ENCODE measurements at regions not wholly inside any gene's neighbourhood (a gene's known extent, or its start where the extent isn't known, plus 50 kb on each side); places are given as distances from the start of the nearest gene placed in this dataset.
"Not testable (repeated sequence)": the region's sequence is repeated elsewhere in the genome, so short reads cannot be mapped to it uniquely, and the experiment has no call there.

- no peak for DNase-seq (ENCODE audit: extremely low spot score)
- TF ChIP-seq CTCF (IDR thresholded peaks at IDR 0.05; ENCODE audit: control extremely low read depth, extremely low read depth, low read depth, missing control alignments), result no peak
- POLR2A ChIA-PET, result no interaction called here
- CTCF ChIA-PET, result no interaction called here
Observed at GRCh38 chr7:67900456-67900855, 903.8 kb downstream of the TYW1 start.

DNA sequence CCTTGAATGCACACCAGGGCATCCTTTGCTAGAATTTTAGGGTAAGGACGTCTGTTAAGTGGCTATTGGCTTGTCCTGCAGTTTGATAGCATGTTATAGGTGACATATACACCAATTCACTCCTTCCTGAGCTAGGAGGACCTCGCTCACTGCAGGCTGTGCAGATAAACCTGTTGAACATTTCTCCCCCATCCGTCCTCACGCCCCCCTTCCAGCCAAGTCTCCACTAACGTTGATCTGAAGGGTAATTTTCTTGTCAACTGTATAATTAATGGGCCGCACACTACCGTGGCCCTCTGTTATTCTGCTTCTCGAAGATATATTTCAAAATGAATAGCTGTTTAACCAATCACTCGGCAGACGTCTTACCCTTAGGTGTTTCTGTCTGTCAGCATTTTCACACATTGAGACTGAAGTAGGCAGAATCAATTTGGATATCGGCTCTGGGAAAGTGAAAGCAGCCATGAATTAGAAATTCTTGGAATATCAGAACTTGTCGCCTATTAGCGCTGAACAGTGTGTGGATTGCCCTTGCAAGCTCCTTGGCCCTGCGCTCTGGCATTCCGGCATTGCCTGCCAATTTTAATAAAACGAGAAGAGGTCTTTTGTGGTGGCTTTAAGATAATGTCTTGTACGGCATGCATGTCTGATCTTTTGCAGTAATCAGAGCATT is 905.3 kb downstream of the TYW1 start:
- TF ChIP-seq CTCF (IDR thresholded peaks at IDR 0.05; ENCODE audit: control extremely low read depth, extremely low read depth, low read depth, missing control alignments), result no peak
- ChIA-PET CTCF (no interaction called here), POLR2A (no interaction called here)
- DNase-seq (ENCODE audit: extremely low spot score), result no peak

DNA sequence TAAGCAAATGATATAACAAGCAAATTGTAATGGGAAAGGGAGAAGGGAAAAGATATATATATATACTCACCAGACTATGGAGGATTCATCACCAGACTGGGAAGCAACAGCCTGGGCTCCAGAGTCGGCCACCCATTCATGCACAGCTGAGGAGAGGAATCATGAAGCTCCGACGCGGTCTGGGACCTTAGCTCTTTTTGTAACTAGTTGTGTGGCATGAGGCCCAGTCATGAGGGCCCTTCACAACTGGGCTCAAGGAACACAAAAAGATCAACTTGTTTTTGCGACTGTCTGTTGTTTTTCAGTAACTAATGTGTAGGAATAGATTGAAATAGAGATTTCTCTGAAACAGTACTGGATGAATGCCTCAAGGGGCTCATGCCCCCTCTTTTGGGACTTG is 911.2 kb downstream of the TYW1 start:
- no peak for TF ChIP-seq CTCF (IDR thresholded peaks at IDR 0.05; ENCODE audit: control extremely low read depth, extremely low read depth, low read depth, missing control alignments)
- DNase-seq (ENCODE audit: extremely low spot score), result no peak
- ChIA-PET POLR2A (no interaction called here), CTCF (no interaction called here)

DNA sequence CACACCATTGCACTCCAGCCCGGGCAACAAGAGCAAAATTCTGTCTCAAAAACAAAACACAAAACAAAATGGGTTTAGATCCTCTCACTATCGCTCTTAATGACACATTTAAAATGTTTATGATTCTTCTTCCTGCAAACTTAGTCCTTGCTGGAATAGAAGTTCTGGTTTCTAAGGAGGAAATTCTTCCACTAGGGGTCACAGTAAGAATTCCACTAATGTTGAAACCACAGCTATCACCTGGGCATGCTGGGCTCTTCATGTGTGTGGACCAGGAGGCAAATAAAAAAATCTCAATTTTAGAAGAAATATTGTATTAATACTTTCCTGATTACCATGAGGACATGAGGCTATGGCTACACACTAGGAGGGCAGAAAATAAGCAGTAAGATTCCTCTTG is 915.8 kb downstream of the TYW1 start:
- CTCF ChIA-PET, result no interaction called here
- TF ChIP-seq CTCF (IDR thresholded peaks at IDR 0.05; ENCODE audit: control extremely low read depth, extremely low read depth, low read depth, missing control alignments), result no peak
- DNase-seq (ENCODE audit: extremely low spot score), result no peak
- POLR2A ChIA-PET, result no interaction called here

GRCh38 chr7:67913604-67914003 is 917.0 kb downstream of the TYW1 start:
- CTCF ChIA-PET, result no interaction called here
- TF ChIP-seq CTCF (IDR thresholded peaks at IDR 0.05; ENCODE audit: control extremely low read depth, extremely low read depth, low read depth, missing control alignments), result no peak
- DNase-seq (ENCODE audit: extremely low spot score), result no peak
- POLR2A ChIA-PET, result no interaction called here

- CTCF ChIA-PET; DNase-seq (ENCODE audit: extremely low spot score); POLR2A ChIA-PET: not testable (repeated sequence)
Observed at GRCh38 chr7:67916111-67916510, 919.5 kb downstream of the TYW1 start.

DNA sequence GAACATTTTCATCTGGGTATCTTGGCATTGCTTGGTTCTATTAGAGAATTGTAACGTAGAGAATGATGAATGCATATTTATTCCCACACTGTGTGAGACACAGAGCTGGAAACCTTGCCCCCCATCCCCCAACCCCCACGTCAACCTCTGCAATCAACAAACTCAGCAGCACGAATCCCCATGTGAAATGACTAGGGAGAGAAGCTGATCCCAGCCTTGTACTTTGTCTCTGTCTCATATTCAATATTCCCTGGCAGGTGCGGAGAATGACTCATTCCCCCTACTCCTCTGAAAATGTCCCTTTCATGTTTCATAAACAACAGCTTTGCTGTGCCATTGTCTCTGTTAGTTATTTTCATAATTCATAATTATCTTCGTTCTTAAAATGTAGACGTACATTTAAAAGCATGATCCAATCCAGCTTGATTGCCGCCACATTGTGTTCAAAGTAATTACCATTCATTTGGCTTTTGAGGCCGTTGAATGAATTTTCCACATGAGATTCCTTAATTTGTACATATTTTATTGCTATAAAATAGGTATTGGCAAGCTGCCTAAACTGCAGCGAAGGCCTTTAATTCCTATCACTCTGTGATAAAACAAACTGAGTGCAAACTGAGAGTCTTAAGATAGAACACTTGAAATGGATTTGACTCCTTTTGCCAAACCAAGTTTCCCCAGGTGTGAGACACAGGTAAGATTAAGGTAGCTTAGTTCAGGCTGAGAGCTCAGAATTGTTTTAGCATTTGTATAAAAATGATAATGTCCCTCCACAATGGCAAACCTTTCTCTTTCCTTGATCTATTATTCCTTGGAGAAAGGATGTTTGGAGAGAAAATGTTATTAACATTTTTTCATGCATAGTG is 920.2 kb downstream of the TYW1 start:
- ChIA-PET POLR2A (no interaction called here), CTCF (no interaction called here)
- TF ChIP-seq CTCF (IDR thresholded peaks at IDR 0.05; ENCODE audit: control extremely low read depth, extremely low read depth, low read depth, missing control alignments), result no peak
- DNase-seq (ENCODE audit: extremely low spot score), result no peak
